Stimulated activated CD4-positive, alpha-beta T cell treated with anti-CD3 and anti-CD28 coated beads, Interleukin-2, amount 100 ng/mL, for 24 hours (primary cell): ENCODE measurements at regions not wholly inside any gene's neighbourhood (a gene's known extent, or its start where the extent isn't known, plus 50 kb on each side); places are given as distances from the start of the nearest gene placed in this dataset.

Experiments used
- DNase-seq, 2 donors: peaks; one replicate each; pipeline ENCODE4 v3.0.0-alpha.2; 2020

DNA sequence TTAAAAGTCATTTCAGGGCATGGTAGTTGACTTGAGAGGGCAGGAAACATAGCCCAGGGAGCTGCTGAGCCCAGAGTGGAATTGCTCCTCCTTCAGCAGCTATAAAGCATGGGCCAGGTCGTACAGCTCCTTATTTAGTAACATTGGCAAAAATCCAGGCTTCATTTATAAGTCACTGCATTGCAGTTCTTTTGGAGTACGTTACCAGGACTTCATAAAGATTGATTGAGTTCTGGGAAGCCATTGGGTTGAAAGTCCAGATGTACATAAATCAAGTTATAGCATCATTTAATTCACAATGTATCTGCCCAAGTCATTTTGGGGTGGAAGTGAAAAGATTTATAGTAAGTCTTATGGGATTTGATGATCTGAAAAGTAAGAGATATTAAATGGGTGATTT lies 53.0 kb upstream of the ANKEF1 start:
- DNase-seq, result no peak

DNA sequence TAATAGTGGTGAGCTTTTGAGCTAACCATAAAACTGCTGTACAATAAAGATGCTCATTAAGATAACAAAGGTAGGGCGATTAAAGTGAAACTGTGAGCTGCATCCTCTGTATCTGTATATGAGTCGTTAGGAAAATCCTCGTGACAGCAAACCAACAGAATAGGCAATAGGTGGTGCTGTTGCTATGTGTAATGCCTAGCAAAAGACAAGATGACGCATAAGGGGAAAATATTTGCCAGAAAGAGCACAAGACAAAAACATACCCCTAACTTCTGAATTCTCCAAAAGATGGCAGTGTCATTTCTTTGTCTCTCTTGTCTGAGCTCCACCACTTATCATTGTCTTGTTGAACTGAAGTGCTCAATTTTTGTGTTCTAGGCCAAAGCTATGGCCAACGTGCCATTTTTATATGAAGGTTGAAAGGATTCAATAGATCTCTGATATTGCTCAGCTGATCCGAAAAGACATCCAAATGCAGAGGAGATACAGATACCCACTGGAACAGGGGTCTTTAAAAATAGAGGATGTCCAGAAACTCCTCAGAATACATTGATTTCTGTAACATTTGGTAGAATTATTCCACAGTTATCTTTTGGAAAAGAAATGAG lies 56.3 kb upstream of the ANKEF1 start:
- DNase-seq, result peak in 1 of 2 donors; percentile 19

DNA sequence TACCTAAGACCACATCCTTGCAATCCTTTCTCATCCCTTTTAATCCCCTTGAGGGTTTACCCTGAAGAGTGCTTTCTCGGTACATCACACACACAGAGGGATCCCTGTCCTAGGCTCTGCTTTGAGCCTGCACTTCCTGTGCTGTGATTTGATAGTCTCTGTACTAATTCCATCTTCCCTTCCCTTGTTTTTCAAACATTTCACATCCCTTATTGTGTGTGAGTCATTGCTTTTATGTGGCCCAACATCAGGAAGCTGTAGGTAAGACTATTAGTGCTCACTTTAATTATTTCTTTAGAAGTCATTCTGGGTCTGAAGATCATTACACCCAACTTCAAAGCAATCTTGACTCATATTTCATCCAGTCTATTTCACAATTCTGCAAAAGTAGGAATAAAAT lies 57.2 kb upstream of the ANKEF1 start:
- no peak for DNase-seq

DNA sequence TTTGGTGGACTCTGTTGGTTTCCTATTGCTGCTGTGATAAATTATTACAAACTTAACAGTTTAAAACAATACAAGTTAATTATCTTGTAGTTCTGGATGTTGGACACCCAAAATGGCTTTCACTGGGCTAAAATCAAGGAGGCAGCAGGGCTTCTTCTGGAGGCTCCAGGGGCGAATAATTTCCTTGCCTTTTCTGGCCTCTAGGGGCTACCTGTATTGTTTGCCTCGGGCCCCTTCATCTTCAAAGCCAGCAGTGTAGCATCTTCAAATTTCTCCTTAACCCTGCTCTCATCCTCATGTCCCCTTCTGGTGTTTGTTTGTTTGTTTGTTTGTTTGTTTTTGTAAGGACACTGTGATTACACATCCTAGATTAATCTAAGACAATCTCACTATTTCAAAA lies 60.5 kb upstream of the ANKEF1 start:
- no peak for DNase-seq

DNA sequence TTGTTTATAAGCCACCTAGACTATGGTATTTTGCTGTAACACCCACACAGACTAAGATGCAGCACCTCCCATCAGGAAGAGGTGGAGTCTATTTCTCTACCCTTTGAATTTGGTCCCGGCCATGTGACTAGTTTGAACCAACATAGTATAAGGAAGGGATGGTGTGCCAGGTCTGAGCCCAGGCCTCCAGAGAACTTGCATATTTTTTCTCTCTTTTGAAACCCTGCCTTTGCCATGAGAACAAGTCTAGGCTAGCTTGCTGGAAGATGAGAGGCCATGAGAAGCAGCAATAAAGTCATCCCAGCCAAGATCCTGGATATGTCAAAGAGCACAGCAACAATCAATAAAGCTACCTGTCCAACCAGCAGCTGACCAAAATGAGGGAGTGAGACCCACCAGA lies 63.0 kb upstream of the ANKEF1 start:
- no peak for DNase-seq

DNA sequence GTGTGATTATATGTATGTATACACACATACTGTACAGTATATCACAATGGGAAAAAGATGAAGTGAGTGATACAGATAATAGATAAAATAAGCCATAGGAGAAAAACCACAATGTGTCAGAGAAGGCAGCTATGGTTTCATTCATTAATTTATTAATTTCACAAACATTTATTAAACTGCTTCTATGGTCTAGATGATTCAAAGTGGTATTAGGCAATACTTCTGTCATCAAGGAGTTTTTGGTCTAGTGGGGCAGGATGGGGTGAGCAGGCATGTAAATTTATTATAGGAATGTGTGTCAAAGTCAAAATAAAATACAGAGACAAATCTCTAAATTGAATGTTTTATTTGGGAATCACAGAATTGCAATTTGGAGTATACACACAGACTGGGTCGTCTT lies 65.2 kb upstream of the ANKEF1 start:
- no peak for DNase-seq

DNA sequence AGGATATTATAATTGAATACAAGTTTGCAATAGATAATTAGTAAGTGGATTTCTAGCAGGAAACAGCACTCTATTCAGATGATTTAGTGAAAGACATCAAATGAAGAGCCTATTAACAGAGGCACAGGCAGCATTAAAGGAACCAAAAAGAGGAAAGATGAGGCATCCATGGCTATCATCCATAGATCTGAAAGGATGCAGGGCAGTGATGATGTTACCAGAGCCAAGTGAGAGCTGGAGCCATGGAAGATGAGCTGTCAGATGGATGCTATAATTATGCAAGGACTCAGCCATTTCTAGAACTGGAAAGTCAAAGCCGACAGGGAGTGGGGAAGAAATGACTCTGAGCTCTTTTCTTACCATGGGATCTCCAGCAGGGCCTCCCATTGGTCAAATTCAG lies 66.8 kb upstream of the ANKEF1 start:
- no peak for DNase-seq

DNA sequence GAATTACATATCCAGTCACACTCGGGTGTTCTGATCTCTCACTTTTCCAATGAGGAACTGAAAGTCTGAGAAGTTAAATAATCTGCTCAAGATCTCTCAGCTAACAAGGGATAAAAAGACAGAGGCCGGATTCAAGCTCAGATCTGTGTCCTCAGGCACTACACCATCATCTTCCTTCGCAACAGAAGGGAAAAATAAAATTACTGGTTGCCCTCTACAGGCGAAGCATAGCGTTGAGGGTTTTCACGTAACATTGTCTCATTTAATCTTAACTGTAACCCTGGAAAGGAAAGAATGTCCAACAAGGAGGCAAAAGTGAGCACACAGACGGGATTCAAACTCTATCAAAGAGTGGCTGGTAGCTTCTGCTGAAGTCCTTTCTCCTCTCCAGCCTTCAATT lies 67.8 kb upstream of the ANKEF1 start:
- DNase-seq, result no peak

DNA sequence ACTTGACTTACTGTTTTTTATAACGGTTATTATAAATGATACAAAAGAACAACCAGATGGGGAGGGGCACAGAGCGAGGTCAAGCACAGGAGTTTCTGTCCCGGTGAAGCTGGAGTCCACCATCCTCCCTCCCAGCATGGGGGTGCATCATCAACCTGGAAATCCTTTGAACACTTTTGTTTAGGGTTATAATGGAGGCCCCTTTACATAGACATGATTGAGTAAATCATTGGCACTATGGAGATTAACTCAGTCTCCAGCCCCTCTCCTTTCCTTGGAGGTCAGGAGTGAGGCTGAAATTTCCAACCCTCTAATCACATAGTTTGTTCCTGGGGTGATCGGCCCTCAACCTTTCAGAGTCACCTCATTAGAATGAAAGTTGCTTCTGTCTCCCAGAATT lies 71.8 kb upstream of the ANKEF1 start:
- DNase-seq, result no peak

DNA sequence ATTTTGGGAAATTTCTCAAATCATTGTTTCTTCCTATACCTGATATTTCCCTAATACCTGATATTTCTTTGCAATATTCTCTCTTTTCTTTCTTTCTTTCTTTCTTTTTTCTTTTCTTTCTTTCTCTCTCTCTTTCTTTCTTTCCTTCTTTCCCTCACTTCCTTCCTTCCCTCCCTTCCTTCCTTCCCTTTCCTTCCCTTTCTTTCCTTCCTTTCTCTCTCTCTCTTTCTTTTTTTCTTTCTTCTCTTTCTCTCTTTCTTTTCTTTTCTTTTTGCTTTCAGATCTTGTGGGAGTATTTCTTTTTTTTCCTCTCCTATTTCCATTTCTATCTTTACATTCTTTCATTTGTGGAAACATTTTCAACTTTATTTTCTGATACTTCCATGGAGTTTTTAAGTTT lies 76.1 kb upstream of the ANKEF1 start:
- no peak for DNase-seq

DNA sequence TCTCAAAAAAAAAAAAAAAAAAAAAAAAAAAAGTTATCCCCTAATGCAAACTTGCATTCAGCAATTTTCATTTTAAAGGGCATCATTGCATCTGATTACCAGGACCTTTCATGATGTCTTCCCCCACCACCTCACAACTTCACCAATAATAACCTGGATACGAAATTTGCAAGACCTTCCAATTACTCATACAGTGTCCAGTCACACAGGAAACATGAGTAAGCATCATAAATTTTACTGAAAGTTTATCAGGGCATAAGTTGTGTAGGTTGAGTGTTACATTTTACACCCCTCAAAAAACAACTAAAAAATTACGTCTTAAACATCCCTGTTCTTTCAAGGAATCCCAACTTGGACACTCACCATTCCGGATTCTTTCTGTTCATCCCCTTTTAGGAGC lies 79.1 kb upstream of the ANKEF1 start:
- DNase-seq, result no peak

DNA sequence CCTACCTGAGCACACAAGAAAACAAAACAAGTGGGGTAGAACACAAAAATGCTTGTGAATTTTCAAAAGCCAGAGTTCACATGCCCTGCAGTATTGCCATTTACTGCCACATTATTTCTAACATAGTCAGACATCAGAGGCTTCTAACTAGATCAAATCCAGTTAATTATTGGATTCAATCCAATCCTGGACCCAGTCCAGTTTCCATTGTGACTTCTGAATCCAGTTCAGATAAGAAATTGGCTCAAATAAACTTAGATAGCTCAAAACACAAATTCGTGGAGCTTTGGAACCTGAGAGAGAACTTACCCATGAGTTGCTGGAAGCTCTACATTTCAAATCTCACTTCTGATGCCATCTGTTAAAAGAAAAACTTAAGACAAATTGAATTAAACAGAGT lies 85.2 kb upstream of the ANKEF1 start:
- DNase-seq, result no peak

DNA sequence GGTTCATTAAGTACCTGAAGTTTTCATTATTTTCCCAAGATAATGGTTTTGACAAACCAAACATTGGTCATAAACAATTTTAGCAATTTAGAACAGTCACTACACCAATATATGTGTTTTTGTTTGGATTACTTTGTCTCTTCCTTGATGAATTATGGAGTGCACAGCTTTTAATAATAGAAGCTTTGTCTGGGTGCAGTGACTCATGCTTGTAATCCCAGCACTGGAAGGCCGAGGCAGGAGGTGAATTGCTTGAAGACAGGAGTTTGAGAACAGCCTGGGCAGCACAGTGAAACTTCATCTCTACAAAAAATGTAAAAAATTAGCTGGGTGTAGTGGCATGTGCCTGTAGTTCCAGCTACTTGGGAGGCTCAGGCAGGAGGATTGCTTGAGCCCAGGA lies 89.4 kb upstream of the ANKEF1 start:
- no peak for DNase-seq

DNA sequence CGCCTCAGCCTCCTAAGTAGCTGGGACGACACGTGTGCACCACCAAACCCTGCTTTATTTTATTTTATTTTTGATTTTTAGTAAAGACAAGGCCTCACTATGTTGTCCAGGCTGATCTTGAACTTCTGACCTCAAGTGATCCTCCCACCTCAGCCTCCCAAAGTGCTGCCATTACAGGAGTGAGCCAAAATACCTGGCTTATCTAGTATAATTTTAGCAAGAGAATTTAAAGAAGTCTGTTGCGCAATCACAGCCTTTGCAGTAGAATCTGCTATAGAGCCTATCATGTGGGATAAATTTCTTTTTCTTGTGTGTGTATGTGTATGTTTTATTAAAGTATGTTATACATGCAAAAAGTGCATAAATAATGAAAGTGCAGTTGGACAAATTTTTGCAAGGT lies 92.1 kb upstream of the ANKEF1 start:
- no peak for DNase-seq

DNA sequence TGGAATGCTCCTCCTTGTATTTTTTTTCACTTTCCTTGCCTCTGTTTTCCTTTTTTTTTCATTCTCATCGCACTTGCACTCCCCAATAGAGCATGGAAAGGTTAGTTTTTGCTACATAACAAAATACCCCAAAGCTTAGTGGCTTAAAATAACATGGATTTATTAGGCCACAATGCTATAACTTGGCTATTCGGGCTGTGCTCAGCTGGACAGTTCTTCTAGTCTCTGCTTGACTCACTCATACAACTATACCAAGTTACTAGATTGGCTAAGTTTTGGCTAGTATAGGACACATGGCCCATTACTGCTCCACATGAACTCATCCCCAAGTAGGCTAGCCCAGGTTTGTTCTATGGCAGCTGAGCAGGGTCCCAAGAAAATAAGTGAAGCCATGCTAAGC lies 94.5 kb upstream of the ANKEF1 start:
- no peak for DNase-seq

DNA sequence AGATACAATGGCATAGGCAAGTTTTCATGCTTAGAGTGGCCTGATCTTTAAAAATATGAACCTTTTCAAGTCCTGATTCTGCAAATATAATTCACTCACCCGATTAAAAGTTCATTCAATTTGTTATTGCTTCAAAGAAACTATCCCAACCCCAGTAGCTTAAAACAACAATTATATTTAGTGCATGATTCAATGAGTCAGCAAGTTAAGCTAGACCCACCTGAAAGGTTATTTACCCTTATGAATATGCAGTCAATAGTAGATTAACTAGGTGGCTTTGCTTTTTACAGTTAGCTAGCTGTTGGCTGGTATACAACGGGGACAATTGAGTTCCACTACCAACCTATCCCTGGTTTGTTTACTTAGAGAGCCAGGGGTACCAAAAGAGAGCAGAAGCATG lies 95.6 kb upstream of the ANKEF1 start:
- DNase-seq, result no peak

DNA sequence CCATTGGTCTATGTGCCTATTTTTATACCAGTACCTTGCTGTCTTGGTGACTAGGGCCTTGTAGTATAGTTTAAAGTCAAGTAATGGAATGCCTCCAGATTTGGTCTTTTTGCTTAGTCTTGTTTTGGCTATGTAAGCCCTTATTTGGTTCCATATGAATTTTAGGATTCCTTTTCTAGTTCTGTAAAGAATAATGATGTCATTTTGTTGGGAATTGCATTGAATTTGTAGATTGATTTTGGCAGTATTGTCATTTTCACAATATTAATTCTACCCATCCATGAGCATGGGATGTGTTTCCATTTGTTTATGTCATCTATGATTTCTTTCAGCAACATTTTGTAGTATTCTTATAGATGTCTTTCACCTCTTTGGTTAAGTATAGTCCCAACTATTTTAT lies 96.4 kb upstream of the PAK5 start:
- DNase-seq, result no peak

DNA sequence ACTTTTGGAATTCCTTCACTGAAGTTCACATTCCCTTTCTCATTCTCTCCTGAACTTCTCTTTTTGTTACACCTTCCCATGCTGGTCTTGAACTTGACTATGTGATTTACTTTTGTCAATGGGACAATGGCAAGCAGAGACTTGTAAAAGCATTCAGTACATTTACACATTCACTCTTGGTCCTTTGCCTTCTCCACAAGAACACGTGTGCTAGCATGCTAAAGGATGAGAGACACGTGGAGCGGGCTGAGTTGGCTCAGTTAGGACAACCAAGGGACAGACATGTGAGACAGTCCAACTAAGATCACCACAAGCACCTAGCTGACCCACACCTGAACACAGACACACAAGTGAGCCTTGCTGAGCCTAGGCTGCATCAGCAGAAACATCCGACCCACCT lies 91.3 kb upstream of the PAK5 start:
- DNase-seq, result no peak

DNA sequence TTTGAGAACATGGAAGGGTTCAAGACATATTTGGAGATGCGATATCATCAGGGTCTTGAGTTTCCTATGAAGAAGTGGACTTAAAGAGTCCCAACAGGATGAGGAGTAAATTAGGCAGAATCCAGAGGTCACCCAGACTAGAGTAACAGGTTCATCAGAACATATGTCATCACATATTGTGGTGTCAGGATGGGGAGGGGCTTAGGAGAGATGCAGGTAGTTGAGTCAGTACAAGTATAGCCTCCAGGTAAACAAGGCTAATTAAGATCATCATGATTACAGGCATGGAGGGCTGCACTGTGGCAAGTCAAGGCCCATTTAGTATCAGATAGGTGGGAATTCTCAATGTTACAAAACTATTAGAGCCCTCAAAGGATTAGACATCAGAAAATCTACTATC lies 90.1 kb upstream of the PAK5 start:
- no peak for DNase-seq

DNA sequence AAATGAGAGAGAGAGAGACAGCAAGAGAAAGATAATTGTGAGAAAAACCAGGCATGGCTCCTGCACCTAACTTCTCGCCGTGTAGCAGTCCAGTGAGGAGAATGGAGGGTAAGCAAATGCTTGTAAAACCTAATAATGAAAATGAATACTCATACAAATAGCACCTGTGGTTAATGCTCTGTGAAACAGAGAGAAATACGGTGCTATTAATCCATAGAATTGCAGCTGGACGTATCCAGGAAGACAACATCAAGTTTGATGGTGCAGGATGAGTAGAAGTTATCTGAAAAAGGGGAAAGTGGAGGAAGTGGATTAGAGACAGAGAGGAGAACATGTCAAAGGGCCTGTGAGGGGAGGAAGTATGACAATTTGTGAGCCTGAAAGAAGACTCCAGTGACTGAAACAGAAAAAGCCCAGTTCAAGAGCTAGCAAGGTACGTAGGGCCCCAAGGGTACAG lies 89.4 kb upstream of the PAK5 start:
- no peak for DNase-seq

DNA sequence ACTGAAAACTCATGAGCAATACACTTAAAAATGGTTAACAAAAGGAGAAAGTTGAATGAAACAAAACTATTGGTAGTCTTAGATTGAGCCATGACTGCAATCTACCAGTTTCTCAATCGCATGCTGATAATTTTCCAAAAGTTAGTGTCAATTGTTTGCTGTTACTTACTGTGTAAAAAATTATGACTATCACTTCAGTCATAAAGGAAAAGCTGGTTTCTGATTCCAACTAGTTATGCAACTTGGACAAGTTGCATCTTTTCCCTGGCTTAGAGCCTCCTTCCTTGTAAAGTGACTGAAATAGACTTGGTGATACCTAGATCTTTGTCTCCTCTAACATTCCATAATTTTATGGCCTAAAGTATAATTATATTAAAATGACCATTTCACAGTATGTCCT lies 88.3 kb upstream of the PAK5 start:
- no peak for DNase-seq

DNA sequence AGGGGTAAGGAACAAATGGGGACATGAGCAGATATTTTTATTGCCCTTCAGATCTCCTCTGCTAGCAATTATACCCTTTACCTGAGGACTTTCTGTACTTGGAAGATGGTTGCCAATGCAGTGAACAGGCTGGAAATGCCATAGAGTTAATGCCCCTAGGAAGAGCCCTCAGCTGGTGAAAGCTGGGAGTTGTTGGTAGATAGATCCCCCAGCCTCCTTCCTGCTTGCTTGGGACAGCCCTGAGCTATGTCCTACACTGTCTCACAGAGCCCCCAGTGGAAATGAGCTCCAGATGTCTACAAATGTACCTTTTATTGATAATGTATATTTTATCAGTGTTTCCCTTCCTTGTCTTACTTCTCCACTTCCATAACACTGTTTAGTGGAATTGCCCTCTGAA lies 87.6 kb upstream of the PAK5 start:
- no peak for DNase-seq

DNA sequence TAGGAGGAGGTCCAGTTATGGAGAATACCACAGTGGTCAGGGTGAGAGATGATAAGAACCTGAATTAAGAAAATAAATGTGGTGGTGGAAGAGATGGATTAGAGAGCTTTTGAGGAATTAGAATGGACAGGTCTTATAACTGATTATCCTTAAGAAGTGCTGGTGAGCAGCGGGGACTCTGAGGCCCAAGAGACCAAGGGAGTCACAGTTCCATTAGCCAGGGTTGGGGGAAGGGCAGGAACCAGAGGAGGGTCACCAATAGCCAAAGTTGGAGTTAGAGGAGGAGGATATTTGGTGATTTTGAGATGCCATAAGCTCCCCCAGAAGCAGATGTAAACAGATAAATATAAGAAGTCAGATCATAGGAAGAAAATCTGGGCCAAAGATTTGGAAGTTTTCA lies 87.1 kb upstream of the PAK5 start:
- DNase-seq, result no peak

DNA sequence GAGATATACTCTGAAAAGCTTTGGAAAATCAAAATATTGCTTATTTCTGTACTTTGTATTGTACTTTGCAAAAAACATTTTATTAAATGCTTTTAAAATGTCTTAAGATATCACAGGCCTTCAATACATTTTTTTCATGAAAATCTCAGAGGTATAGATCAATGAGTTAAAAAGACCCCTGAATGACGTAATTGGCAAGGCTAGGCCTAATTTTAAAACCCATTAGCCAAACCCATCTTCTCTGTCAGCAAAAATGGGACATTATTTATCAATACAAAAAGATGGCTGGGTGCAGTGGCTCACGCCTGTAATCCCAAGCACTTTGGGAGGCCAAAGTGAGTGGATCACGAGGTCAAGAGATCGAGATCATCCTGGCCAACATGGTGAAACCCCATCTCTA lies 84.8 kb upstream of the PAK5 start:
- DNase-seq, result no peak

DNA sequence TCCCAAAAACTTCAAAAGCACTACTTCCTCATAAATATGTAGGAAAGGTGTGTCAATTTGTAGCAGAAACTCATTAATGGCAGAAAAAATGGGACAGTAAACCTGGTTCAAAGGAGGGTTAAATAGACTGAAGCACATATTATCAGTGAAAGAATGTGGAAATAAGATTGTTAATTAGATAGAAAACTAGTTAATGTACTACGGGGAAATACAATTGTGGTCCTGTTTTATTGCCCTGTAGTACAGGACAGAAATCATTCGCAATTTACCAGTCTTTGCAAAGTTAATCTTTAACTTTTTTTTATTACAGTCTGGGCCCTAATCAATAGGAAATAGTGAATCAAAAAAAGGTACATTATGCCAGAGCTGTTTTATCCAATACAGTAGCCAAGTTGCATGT lies 82.0 kb upstream of the PAK5 start:
- no peak for DNase-seq
